CD4-positive, CD25-positive, alpha-beta regulatory T cell (primary cell): ENCODE measurements at regions not wholly inside any gene's neighbourhood (a gene's known extent, or its start where the extent isn't known, plus 50 kb on each side); places are given as distances from the start of the nearest gene placed in this dataset.

Experiments used
- ATAC-seq, 2 donors: fragments of 150-1000 bp; cut with Tn5 transposase; one replicate each; pipeline ENCODE4 v1.10.0; 2021; ENCODE audit warnings: low read depth in 2 of 2, moderate number of reproducible peaks in 2 of 2, moderate library complexity in 1 of 2
- DNase-seq, 3 donors: peaks; one replicate each; pipeline versions ENCODE4 v3.0.0 to v3.0.0-alpha.2; 2012 to 2022; ENCODE audit warnings: mixed read lengths in 1 of 3
- H3K27ac ChIP-seq: one replicate; pipeline ENCODE4 v1.7.0; 2013; ENCODE audit warnings: mild to moderate bottlenecking, low read length; ENCODE audit not compliant: insufficient read depth, poor library complexity, severe bottlenecking
- H3K27me3 ChIP-seq: one replicate; pipeline ENCODE4 v1.7.0; 2013; ENCODE audit warnings: low read length; ENCODE audit not compliant: control insufficient read depth, insufficient read depth
- H3K36me3 ChIP-seq: one replicate; pipeline ENCODE4 v1.7.0; 2013; ENCODE audit warnings: mild to moderate bottlenecking, low read length, moderate library complexity; ENCODE audit not compliant: control insufficient read depth, insufficient read depth
- H3K4me1 ChIP-seq: 2 replicates; pipeline ENCODE4 v1.7.0; 2013; ENCODE audit warnings: mild to moderate bottlenecking, low read length; ENCODE audit not compliant: insufficient read depth, control insufficient read depth, poor library complexity, severe bottlenecking
- H3K4me3 ChIP-seq: one replicate; pipeline ENCODE4 v1.7.0; 2013; ENCODE audit warnings: low read depth, mild to moderate bottlenecking, low read length, moderate library complexity
- H3K9me3 ChIP-seq, 2 experiments: 1 replicate in 1 of 2; 2 replicates in 1 of 2; pipeline ENCODE4 v1.7.0; 2013; ENCODE audit warnings: low read length in 2 of 2, mild to moderate bottlenecking in 1 of 2, moderate library complexity in 1 of 2; ENCODE audit not compliant: control insufficient read depth in 2 of 2
- H3K27ac Mint-ChIP-seq, 3 donors: one replicate each; pipeline ENCODE4 v1.8.0; 2020 to 2022; ENCODE audit warnings: mild to moderate bottlenecking in 3 of 3, mixed read lengths in 3 of 3, moderate library complexity in 2 of 3
- H3K27me3 Mint-ChIP-seq: one replicate; pipeline ENCODE4 v1.8.0; 2022; ENCODE audit warnings: mild to moderate bottlenecking, mixed read lengths
- H3K36me3 Mint-ChIP-seq: one replicate; pipeline ENCODE4 v1.8.0; 2020; ENCODE audit warnings: mixed read lengths
- H3K4me1 Mint-ChIP-seq, 4 donors: one replicate each; pipeline ENCODE4 v1.8.0; 2020 to 2022; ENCODE audit warnings: mixed read lengths in 4 of 4, mild to moderate bottlenecking in 1 of 4
- H3K4me3 Mint-ChIP-seq, 4 donors: one replicate each; pipeline ENCODE4 v1.8.0; 2020 to 2022; ENCODE audit warnings: mild to moderate bottlenecking in 4 of 4, mixed read lengths in 4 of 4, moderate library complexity in 3 of 4
- H3K9me3 Mint-ChIP-seq, 7 donors: one replicate each; pipeline ENCODE4 v1.8.0; 2020 to 2022; ENCODE audit warnings: mixed read lengths in 7 of 7, mild to moderate bottlenecking in 3 of 7, moderate library complexity in 2 of 7

- H3K36me3 Mint-ChIP-seq, result no peaks in the 10 kb centered on the region
- ATAC-seq, result no peak
- no peaks in the 10 kb centered on the region for H3K4me1 Mint-ChIP-seq
- Histone ChIP-seq H3K4me3 (no peak overlapping the region), H3K4me1 (no peaks in the 10 kb centered on the region), H3K27me3 (no peaks in the 10 kb centered on the region), H3K9me3 (peaks cover 0 to 3% of the 10 kb centered on the region in 2 experiments), H3K27ac (no peak overlapping the region), H3K36me3 (no peaks in the 10 kb centered on the region)
- no peak overlapping the region for H3K4me3 Mint-ChIP-seq
- H3K27ac Mint-ChIP-seq, result no peak overlapping the region
- H3K27me3 Mint-ChIP-seq, result no peaks in the 10 kb centered on the region
- peaks cover 1 to 21% (median 9%) of the 10 kb centered on the region in 7 donors for H3K9me3 Mint-ChIP-seq
- no peak for DNase-seq
Observed at GRCh38 chr18:39344487-39344886, 1778.9 kb upstream of the CELF4 start.

GRCh38 chr18:39341129-39341528 lies 1775.5 kb upstream of the CELF4 start:
- no peaks in the 10 kb centered on the region for H3K4me1 Mint-ChIP-seq
- DNase-seq, result no peak
- H3K27me3 Mint-ChIP-seq, result no peaks in the 10 kb centered on the region
- Histone ChIP-seq H3K27ac (no peak overlapping the region), H3K4me3 (no peak overlapping the region), H3K27me3 (no peaks in the 10 kb centered on the region), H3K4me1 (no peaks in the 10 kb centered on the region), H3K36me3 (no peaks in the 10 kb centered on the region), H3K9me3 (peaks cover 3 to 5% of the 10 kb centered on the region in 2 experiments)
- H3K9me3 Mint-ChIP-seq, result peaks cover 3 to 23% (median 10%) of the 10 kb centered on the region in 7 donors
- no peaks in the 10 kb centered on the region for H3K36me3 Mint-ChIP-seq
- H3K4me3 Mint-ChIP-seq, result no peak overlapping the region
- no peak overlapping the region for H3K27ac Mint-ChIP-seq
- no peak for ATAC-seq

- H3K4me3 Mint-ChIP-seq, result no peak overlapping the region
- no peaks in the 10 kb centered on the region for H3K36me3 Mint-ChIP-seq
- DNase-seq (no peak), ATAC-seq (no peak)
- Histone ChIP-seq H3K4me1 (no peaks in the 10 kb centered on the region), H3K4me3 (no peak overlapping the region), H3K9me3 (peaks cover 3 to 10% of the 10 kb centered on the region in 2 experiments), H3K27ac (no peak overlapping the region), H3K27me3 (no peaks in the 10 kb centered on the region), H3K36me3 (no peaks in the 10 kb centered on the region)
- no peaks in the 10 kb centered on the region for H3K27me3 Mint-ChIP-seq
- H3K27ac Mint-ChIP-seq, result no peak overlapping the region
- no peaks in the 10 kb centered on the region for H3K4me1 Mint-ChIP-seq
- peaks cover 3 to 27% (median 10%) of the 10 kb centered on the region in 7 donors for H3K9me3 Mint-ChIP-seq
Observed at GRCh38 chr18:39340418-39340817, 1774.8 kb upstream of the CELF4 start.

GRCh38 chr18:39329496-39330275 lies 1764.1 kb upstream of the CELF4 start:
- Mint-ChIP-seq H3K4me3 (no peak overlapping the region), H3K27ac (no peak overlapping the region), H3K27me3 (no peaks in the 10 kb centered on the region), H3K4me1 (no peaks in the 10 kb centered on the region), H3K9me3 (peaks cover 0 to 14% (median 4%) of the 10 kb centered on the region in 7 donors), H3K36me3 (no peaks in the 10 kb centered on the region)
- no peak for ATAC-seq
- no peaks in the 10 kb centered on the region for H3K36me3 ChIP-seq
- H3K27me3 ChIP-seq, result no peaks in the 10 kb centered on the region
- peaks cover 0 to 3% of the 10 kb centered on the region in 2 experiments for H3K9me3 ChIP-seq
- no peak for DNase-seq
- H3K27ac ChIP-seq, result no peak overlapping the region
- H3K4me1 ChIP-seq, result no peaks in the 10 kb centered on the region
- H3K4me3 ChIP-seq, result no peak overlapping the region

- Mint-ChIP-seq H3K4me3 (no peak overlapping the region), H3K9me3 (peaks cover 0 to 9% (median 4%) of the 10 kb centered on the region in 7 donors), H3K27me3 (no peaks in the 10 kb centered on the region), H3K4me1 (no peaks in the 10 kb centered on the region), H3K36me3 (no peaks in the 10 kb centered on the region), H3K27ac (no peak overlapping the region)
- Histone ChIP-seq H3K4me3 (no peak overlapping the region), H3K27ac (no peak overlapping the region), H3K36me3 (no peaks in the 10 kb centered on the region), H3K27me3 (no peaks in the 10 kb centered on the region), H3K4me1 (no peaks in the 10 kb centered on the region), H3K9me3 (peaks cover 0 to 3% of the 10 kb centered on the region in 2 experiments)
- no peak for ATAC-seq
- DNase-seq, result no peak
Observed at GRCh38 chr18:39326772-39327171, 1761.2 kb upstream of the CELF4 start.

GRCh38 chr18:39325973-39326372 lies 1760.4 kb upstream of the CELF4 start:
- peaks cover 0 to 9% (median 4%) of the 10 kb centered on the region in 7 donors for H3K9me3 Mint-ChIP-seq
- peak overlapping the region in 1 of 4 donors; percentile 22 for H3K4me3 Mint-ChIP-seq
- H3K36me3 Mint-ChIP-seq, result no peaks in the 10 kb centered on the region
- Histone ChIP-seq H3K4me1 (no peaks in the 10 kb centered on the region), H3K27ac (no peak overlapping the region), H3K9me3 (peaks cover 0 to 2% of the 10 kb centered on the region in 2 experiments), H3K27me3 (no peaks in the 10 kb centered on the region), H3K4me3 (no peak overlapping the region), H3K36me3 (no peaks in the 10 kb centered on the region)
- DNase-seq (no peak), ATAC-seq (no peak)
- no peaks in the 10 kb centered on the region for H3K4me1 Mint-ChIP-seq
- H3K27me3 Mint-ChIP-seq, result no peaks in the 10 kb centered on the region
- no peak overlapping the region for H3K27ac Mint-ChIP-seq

GRCh38 chr18:39319141-39319540 lies 1753.5 kb upstream of the CELF4 start:
- Mint-ChIP-seq H3K4me3 (no peak overlapping the region), H3K27ac (no peak overlapping the region)
- H3K4me3 ChIP-seq, result no peak overlapping the region

GRCh38 chr18:39318462-39318861 lies 1752.9 kb upstream of the CELF4 start:
- Histone ChIP-seq H3K27me3 (no peaks in the 10 kb centered on the region), H3K27ac (no peak overlapping the region), H3K9me3 (peaks cover 0 to under 1% of the 10 kb centered on the region in 2 experiments), H3K4me3 (no peak overlapping the region), H3K36me3 (no peaks in the 10 kb centered on the region), H3K4me1 (no peaks in the 10 kb centered on the region)
- ATAC-seq (no peak), DNase-seq (no peak)
- Mint-ChIP-seq H3K27ac (no peak overlapping the region), H3K4me3 (no peak overlapping the region), H3K4me1 (no peaks in the 10 kb centered on the region), H3K9me3 (peaks cover 0 to 4% (median 4%) of the 10 kb centered on the region in 7 donors), H3K27me3 (no peaks in the 10 kb centered on the region), H3K36me3 (no peaks in the 10 kb centered on the region)

More at GRCh38 chr18:39319141-39319540, 1753.5 kb upstream of the CELF4 start:
- ATAC-seq (no peak), DNase-seq (no peak)
- H3K36me3 ChIP-seq, result no peaks in the 10 kb centered on the region
- H3K4me1 ChIP-seq, result no peaks in the 10 kb centered on the region
- H3K4me1 Mint-ChIP-seq, result no peaks in the 10 kb centered on the region
- no peaks in the 10 kb centered on the region for H3K9me3 ChIP-seq
- H3K27me3 ChIP-seq, result no peaks in the 10 kb centered on the region
- H3K27me3 Mint-ChIP-seq, result no peaks in the 10 kb centered on the region
- H3K36me3 Mint-ChIP-seq, result no peaks in the 10 kb centered on the region
- peaks cover 0 to 4% (median 0%) of the 10 kb centered on the region in 7 donors for H3K9me3 Mint-ChIP-seq
- H3K27ac ChIP-seq, result no peak overlapping the region
